ENCODE measurements at regions not wholly inside any gene's neighbourhood (a gene's known extent, or its start where the extent isn't known, plus 50 kb on each side); places are given as distances from the start of the nearest gene placed in this dataset.

GRCh38 chr10:35838054-35838453 is 196.0 kb upstream of the FZD8 start:
- no peak overlapping the region for H3K4me3 ChIP-seq (ENCODE audit: low read depth, low read length)
- no peak for TF ChIP-seq CTCF (IDR thresholded peaks at IDR 0.05; ENCODE audit: insufficient read depth, low read depth, low read length, missing control alignments)
- DNase-seq (ENCODE audit: low read depth): no peak

- no peak overlapping the region for H3K4me3 ChIP-seq (ENCODE audit: low read depth, low read length)
- no peak for TF ChIP-seq CTCF (IDR thresholded peaks at IDR 0.05; ENCODE audit: insufficient read depth, low read depth, low read length, missing control alignments)
- peak; percentile 5 for DNase-seq (ENCODE audit: low read depth)
Observed at GRCh38 chr10:35835545-35835944, 193.4 kb upstream of the FZD8 start.

- H3K4me3 ChIP-seq (ENCODE audit: low read depth, low read length): no peak overlapping the region
- no peak for DNase-seq (ENCODE audit: low read depth)
- TF ChIP-seq CTCF (IDR thresholded peaks at IDR 0.05; ENCODE audit: insufficient read depth, low read depth, low read length, missing control alignments): no peak
Observed at GRCh38 chr10:35834877-35835494, 192.9 kb upstream of the FZD8 start.

GRCh38 chr10:35827783-35828182 is 185.7 kb upstream of the FZD8 start:
- DNase-seq (ENCODE audit: low read depth): no peak
- no peak for TF ChIP-seq CTCF (IDR thresholded peaks at IDR 0.05; ENCODE audit: insufficient read depth, low read depth, low read length, missing control alignments)
- H3K4me3 ChIP-seq (ENCODE audit: low read depth, low read length): no peak overlapping the region

GRCh38 chr10:35824704-35825103 is 182.6 kb upstream of the FZD8 start:
- DNase-seq (ENCODE audit: low read depth): no peak
- no peak overlapping the region for H3K4me3 ChIP-seq (ENCODE audit: low read depth, low read length)
- TF ChIP-seq CTCF (IDR thresholded peaks at IDR 0.05; ENCODE audit: insufficient read depth, low read depth, low read length, missing control alignments): no peak

- no peak for TF ChIP-seq CTCF (IDR thresholded peaks at IDR 0.05; ENCODE audit: insufficient read depth, low read depth, low read length, missing control alignments)
- H3K4me3 ChIP-seq (ENCODE audit: low read depth, low read length): no peak overlapping the region
- peak; percentile 22 for DNase-seq (ENCODE audit: low read depth)
Observed at GRCh38 chr10:35822316-35822715, 180.2 kb upstream of the FZD8 start.

- DNase-seq (ENCODE audit: low read depth): peak; percentile 50
- TF ChIP-seq CTCF (IDR thresholded peaks at IDR 0.05; ENCODE audit: insufficient read depth, low read depth, low read length, missing control alignments): no peak
- H3K4me3 ChIP-seq (ENCODE audit: low read depth, low read length): no peak overlapping the region
Observed at GRCh38 chr10:35821339-35821911, 179.3 kb upstream of the FZD8 start.
